ENCODE measurements at regions not wholly inside any gene's neighbourhood (a gene's known extent, or its start where the extent isn't known, plus 50 kb on each side); places are given as distances from the start of the nearest gene placed in this dataset.

DNA sequence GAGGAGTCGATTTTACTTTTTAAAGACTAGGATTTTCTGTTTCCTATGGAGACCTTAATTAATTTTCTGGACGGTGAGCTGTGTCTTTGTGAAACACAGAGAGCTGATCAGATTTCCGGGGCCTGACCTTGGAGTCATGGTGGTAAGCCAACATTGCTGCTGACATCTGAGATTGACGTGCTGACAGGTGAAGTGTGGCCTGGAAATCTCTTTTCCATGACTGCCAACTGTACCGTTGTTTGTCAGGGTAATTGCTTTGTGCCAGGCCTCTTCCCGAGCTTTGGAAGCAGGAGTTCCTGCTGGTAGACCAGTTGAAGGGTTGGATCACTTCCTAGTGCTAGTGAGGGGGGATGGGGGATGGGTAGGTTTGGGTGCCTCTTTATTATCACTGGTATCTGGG, 71.2 kb downstream of the ADRA2A start:
- Histone ChIP-seq H3K4me3 (ENCODE audit: low read length in 2 of 2) (no peak overlapping the region), H3K9me3 (ENCODE audit: control insufficient read depth in 1 of 2, low read length in 2 of 2) (no peaks in the 10 kb centered on the region), H3K4me1 (ENCODE audit: insufficient read depth, low read length) (peaks cover 10% of the 10 kb centered on the region), H3K27me3 (ENCODE audit: insufficient read depth, low read length) (no peaks in the 10 kb centered on the region), H3K27ac (ENCODE audit: low read depth, low read length) (no peak overlapping the region), H3K36me3 (ENCODE audit: insufficient read depth, low read length) (no peaks in the 10 kb centered on the region)
- Mint-ChIP-seq H3K4me1 (peaks cover 17 to 23% (median 20%) of the 10 kb centered on the region in 4 donors), H3K36me3 (no peaks in the 10 kb centered on the region), H3K9me3 (no peaks in the 10 kb centered on the region), H3K27ac (no peak overlapping the region), H3K4me3 (no peak overlapping the region), H3K27me3 (peaks cover 4 to 11% of the 10 kb centered on the region in 2 donors)
- intact Hi-C loops (cut with micrococcal nuclease), result no loop called here
- ChIA-PET POLR2A (ENCODE audit: partially characterized antibody) (no interaction called here), CTCF (ENCODE audit: partially characterized antibody) (no interaction called here)
- DNase-seq, result no peak

DNA sequence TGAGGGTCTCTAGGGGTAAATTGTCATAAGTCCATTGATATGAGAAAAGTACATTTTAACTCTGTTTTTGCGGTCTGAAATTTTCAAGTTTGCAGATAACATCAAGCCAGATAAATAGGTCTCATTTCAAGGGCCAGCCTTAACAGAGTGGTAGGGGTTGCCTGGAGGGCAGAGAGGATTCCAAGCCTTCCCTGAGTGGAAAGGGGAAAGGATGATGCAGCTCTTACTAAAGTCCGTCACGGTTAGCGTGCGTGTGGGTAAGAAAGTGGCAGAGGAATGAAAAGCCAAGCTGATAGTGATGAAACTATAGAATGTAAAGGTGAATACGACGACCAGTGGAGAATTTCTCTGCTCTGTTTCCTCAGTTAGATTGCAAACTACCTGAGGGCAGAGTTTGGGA, 71.6 kb downstream of the ADRA2A start:
- no peak for DNase-seq
- Histone ChIP-seq H3K36me3 (ENCODE audit: insufficient read depth, low read length) (no peaks in the 10 kb centered on the region), H3K4me3 (ENCODE audit: low read length in 2 of 2) (no peak overlapping the region), H3K4me1 (ENCODE audit: insufficient read depth, low read length) (peaks cover 10% of the 10 kb centered on the region), H3K27ac (ENCODE audit: low read depth, low read length) (no peak overlapping the region), H3K27me3 (ENCODE audit: insufficient read depth, low read length) (no peaks in the 10 kb centered on the region), H3K9me3 (ENCODE audit: control insufficient read depth in 1 of 2, low read length in 2 of 2) (no peaks in the 10 kb centered on the region)
- ChIA-PET CTCF (ENCODE audit: partially characterized antibody) (no interaction called here), POLR2A (ENCODE audit: partially characterized antibody) (no interaction called here)
- no peak overlapping the region for H3K27ac Mint-ChIP-seq
- peaks cover 4 to 10% of the 10 kb centered on the region in 2 donors for H3K27me3 Mint-ChIP-seq
- H3K36me3 Mint-ChIP-seq, result no peaks in the 10 kb centered on the region
- H3K4me3 Mint-ChIP-seq, result no peak overlapping the region
- H3K9me3 Mint-ChIP-seq, result no peaks in the 10 kb centered on the region
- intact Hi-C loops (cut with micrococcal nuclease), result no loop called here
- peaks cover 17 to 23% (median 20%) of the 10 kb centered on the region in 4 donors for H3K4me1 Mint-ChIP-seq

DNA sequence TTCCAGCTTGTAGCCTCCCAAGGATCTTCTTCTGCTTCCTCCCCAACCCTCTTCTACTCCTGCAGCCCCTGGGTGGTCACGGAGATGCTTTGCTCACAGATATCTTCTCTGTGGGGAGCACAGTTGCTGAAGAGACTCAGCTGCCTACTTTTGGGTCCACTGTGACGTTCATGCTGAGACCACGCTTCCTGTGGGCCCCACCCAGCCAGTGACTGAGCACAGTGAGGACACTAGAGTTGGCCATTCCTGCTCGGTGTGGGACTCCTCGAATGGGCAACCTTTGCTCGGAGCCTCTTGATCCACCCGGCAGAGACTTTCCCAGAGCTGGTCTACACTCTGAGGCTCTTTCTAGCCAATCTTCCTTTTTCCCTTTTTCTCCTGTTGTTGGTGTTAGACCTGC, 73.9 kb downstream of the ADRA2A start:
- DNase-seq, result no peak
- ChIA-PET POLR2A (ENCODE audit: partially characterized antibody) (no interaction called here), CTCF (ENCODE audit: partially characterized antibody) (no interaction called here)
- Mint-ChIP-seq H3K27ac (no peak overlapping the region), H3K4me3 (no peak overlapping the region), H3K9me3 (peaks cover 0 to 4% (median 0%) of the 10 kb centered on the region in 8 donors), H3K36me3 (no peaks in the 10 kb centered on the region), H3K27me3 (peaks cover 11 to 19% of the 10 kb centered on the region in 2 donors), H3K4me1 (peaks cover 15 to 21% (median 18%) of the 10 kb centered on the region in 4 donors)
- peaks cover 10% of the 10 kb centered on the region for H3K4me1 ChIP-seq (ENCODE audit: insufficient read depth, low read length)
- no peaks in the 10 kb centered on the region for H3K36me3 ChIP-seq (ENCODE audit: insufficient read depth, low read length)
- intact Hi-C loops (cut with micrococcal nuclease), result no loop called here
- H3K27ac ChIP-seq (ENCODE audit: low read depth, low read length), result no peak overlapping the region
- H3K27me3 ChIP-seq (ENCODE audit: insufficient read depth, low read length), result no peaks in the 10 kb centered on the region
- no peaks in the 10 kb centered on the region for H3K9me3 ChIP-seq (ENCODE audit: control insufficient read depth in 1 of 2, low read length in 2 of 2)
- no peak overlapping the region for H3K4me3 ChIP-seq (ENCODE audit: low read length in 2 of 2)

DNA sequence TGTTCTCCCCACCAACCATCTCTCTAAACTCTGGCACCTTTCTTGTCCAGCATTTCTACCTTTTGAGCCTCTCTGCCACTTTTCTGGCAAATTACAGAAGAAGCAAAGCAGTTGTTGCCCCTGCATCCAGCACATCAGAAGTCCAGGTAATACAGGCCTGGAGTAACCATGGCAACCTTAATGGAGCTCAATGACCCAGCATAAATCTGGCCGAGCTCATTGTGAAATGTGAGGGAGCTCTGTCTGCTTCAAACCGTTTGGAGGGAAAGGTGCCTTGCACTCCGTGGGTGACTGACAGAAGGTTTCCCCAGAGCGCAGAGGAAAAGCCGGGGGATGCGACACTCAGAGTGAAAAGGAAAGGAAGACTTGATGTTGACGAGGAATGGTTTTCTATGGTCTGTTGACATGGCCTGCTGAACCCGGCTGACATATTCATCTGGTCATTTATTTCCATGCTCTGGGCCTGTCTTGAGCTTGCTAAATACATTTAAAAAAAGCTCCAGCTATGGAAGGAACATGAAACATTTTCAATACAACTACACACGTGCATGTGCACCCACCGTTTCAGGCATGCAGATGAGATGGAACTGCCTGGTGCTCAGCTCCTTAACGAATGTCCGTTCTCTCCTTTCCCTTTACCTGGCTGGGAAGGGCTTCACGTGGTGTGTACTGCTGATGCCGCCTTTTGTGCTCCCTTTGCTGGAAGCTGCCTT, 74.9 kb downstream of the ADRA2A start:
- Mint-ChIP-seq H3K27ac (peak overlapping the region in 1 of 7 donors; percentile 23), H3K4me1 (peaks cover 5 to 11% (median 8%) of the 10 kb centered on the region in 4 donors), H3K36me3 (no peaks in the 10 kb centered on the region), H3K4me3 (no peak overlapping the region), H3K27me3 (peaks cover 19 to 25% of the 10 kb centered on the region in 2 donors), H3K9me3 (peaks cover 0 to 4% (median 0%) of the 10 kb centered on the region in 8 donors)
- Histone ChIP-seq H3K36me3 (ENCODE audit: insufficient read depth, low read length) (no peaks in the 10 kb centered on the region), H3K27me3 (ENCODE audit: insufficient read depth, low read length) (no peaks in the 10 kb centered on the region), H3K4me1 (ENCODE audit: insufficient read depth, low read length) (peaks cover 1% of the 10 kb centered on the region), H3K4me3 (ENCODE audit: low read length in 2 of 2) (no peak overlapping the region), H3K27ac (ENCODE audit: low read depth, low read length) (no peak overlapping the region), H3K9me3 (ENCODE audit: control insufficient read depth in 1 of 2, low read length in 2 of 2) (no peaks in the 10 kb centered on the region)
- intact Hi-C loops (cut with micrococcal nuclease), result no loop called here
- POLR2A ChIA-PET (ENCODE audit: partially characterized antibody), result no interaction called here
- no peak for DNase-seq
- CTCF ChIA-PET (ENCODE audit: partially characterized antibody), result no interaction called here

DNA sequence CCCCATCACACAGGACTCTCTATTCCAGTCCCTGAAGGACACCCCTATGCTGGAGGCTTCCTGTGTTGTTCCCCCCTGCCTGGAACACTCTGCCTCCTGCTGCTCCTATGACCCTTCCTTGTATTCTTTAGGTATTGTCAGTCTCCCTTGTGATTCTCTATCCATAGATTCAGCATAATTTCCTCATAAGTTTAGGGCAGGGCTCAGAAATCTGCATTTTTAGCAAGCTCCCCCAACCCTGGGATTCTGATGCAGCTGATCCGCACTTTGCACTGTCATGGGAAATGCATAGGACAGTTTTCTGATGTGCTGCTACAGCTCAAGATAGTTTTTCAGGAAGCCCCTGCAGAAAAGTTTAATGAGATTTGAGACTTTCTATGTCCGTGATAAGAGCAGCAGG, 79.9 kb downstream of the ADRA2A start:
- Histone ChIP-seq H3K27ac (ENCODE audit: low read depth, low read length) (no peak overlapping the region), H3K27me3 (ENCODE audit: insufficient read depth, low read length) (no peaks in the 10 kb centered on the region), H3K36me3 (ENCODE audit: insufficient read depth, low read length) (no peaks in the 10 kb centered on the region), H3K4me3 (ENCODE audit: low read length in 2 of 2) (no peak overlapping the region), H3K4me1 (ENCODE audit: insufficient read depth, low read length) (no peaks in the 10 kb centered on the region), H3K9me3 (ENCODE audit: control insufficient read depth in 1 of 2, low read length in 2 of 2) (no peaks in the 10 kb centered on the region)
- Mint-ChIP-seq H3K9me3 (peaks cover 0 to 4% (median 0%) of the 10 kb centered on the region in 8 donors), H3K4me3 (no peak overlapping the region), H3K4me1 (no peaks in the 10 kb centered on the region), H3K36me3 (no peaks in the 10 kb centered on the region), H3K27me3 (peaks cover 33 to 34% of the 10 kb centered on the region in 2 donors), H3K27ac (no peak overlapping the region)
- POLR2A ChIA-PET (ENCODE audit: partially characterized antibody), result no interaction called here
- DNase-seq, result no peak
- intact Hi-C loops (cut with micrococcal nuclease), result no loop called here
- CTCF ChIA-PET (ENCODE audit: partially characterized antibody), result no interaction called here

DNA sequence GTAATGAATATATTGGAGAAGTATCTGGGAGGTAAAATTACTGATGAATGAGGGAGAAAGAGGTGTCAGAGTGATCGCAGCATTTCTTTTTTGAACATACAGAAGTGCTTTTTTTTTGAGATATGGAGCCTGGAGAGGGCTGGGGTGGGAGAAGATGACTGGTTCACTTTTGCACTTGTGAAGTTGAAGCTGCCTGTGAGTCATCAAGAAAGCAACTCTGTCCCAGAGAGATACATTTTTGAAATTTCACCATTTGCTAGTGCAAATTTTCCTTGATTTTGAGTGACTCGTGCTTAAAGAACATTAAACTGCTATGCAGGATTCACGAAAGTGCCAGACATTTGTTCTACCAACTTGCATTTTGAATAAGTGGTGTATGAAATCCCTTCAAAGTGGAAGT, 81.8 kb downstream of the ADRA2A start:
- Mint-ChIP-seq H3K27ac (no peak overlapping the region), H3K9me3 (peaks cover 0 to 4% (median 0%) of the 10 kb centered on the region in 8 donors), H3K4me1 (no peaks in the 10 kb centered on the region), H3K27me3 (peaks cover 34 to 35% of the 10 kb centered on the region in 2 donors), H3K36me3 (no peaks in the 10 kb centered on the region), H3K4me3 (no peak overlapping the region)
- ChIA-PET POLR2A (ENCODE audit: partially characterized antibody) (no interaction called here), CTCF (ENCODE audit: partially characterized antibody) (no interaction called here)
- intact Hi-C loops (cut with micrococcal nuclease), result no loop called here
- no peaks in the 10 kb centered on the region for H3K27me3 ChIP-seq (ENCODE audit: insufficient read depth, low read length)
- no peak for DNase-seq
- H3K4me1 ChIP-seq (ENCODE audit: insufficient read depth, low read length), result no peaks in the 10 kb centered on the region
- H3K9me3 ChIP-seq (ENCODE audit: control insufficient read depth in 1 of 2, low read length in 2 of 2), result no peaks in the 10 kb centered on the region
- no peak overlapping the region for H3K4me3 ChIP-seq (ENCODE audit: low read length in 2 of 2)
- no peak overlapping the region for H3K27ac ChIP-seq (ENCODE audit: low read depth, low read length)
- no peaks in the 10 kb centered on the region for H3K36me3 ChIP-seq (ENCODE audit: insufficient read depth, low read length)

DNA sequence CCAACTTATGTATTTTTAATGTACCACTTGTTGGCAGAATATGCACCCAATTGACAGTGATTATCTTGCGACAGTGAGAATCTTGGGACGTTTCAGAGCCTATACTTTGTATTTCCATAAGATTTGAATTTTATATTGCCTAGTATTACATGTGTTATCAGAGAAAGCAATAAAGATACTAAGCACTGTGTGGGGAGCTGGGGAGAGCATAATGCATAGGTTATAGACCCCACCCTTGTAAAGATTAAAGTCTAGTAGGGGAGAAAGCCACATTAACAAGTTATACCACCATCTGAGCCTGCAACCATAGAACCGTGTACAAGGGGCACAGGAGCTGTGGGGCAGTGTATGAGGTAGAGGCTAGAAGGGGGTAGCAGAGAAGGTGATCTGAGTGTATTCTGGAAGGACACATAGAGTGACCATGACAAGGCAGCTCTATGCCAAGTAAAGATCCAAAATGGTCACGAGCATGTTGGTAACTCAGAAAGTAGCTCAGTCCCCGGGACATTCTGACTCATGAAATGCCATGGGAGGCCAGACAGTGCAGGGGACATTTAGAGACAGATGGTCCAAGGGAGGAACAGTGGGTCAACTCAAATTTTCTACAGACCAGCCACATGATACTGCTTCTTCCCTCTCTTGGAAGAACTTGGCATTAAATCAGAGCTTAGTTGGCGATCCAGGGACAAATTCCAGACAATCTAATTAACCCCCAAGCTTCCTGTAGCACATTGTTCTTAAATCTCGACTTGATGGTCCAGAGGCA, 84.5 kb downstream of the ADRA2A start:
- Histone ChIP-seq H3K27ac (ENCODE audit: low read depth, low read length) (no peak overlapping the region), H3K27me3 (ENCODE audit: insufficient read depth, low read length) (no peaks in the 10 kb centered on the region), H3K36me3 (ENCODE audit: insufficient read depth, low read length) (no peaks in the 10 kb centered on the region), H3K4me3 (ENCODE audit: low read length in 2 of 2) (no peak overlapping the region), H3K4me1 (ENCODE audit: insufficient read depth, low read length) (no peaks in the 10 kb centered on the region), H3K9me3 (ENCODE audit: control insufficient read depth in 1 of 2, low read length in 2 of 2) (no peaks in the 10 kb centered on the region)
- DNase-seq, result no peak
- Mint-ChIP-seq H3K36me3 (no peaks in the 10 kb centered on the region), H3K4me1 (no peaks in the 10 kb centered on the region), H3K27me3 (peaks cover 24 to 25% of the 10 kb centered on the region in 2 donors), H3K27ac (no peak overlapping the region), H3K4me3 (no peak overlapping the region), H3K9me3 (peaks cover 0 to 5% (median 0%) of the 10 kb centered on the region in 8 donors)
- ChIA-PET POLR2A (ENCODE audit: partially characterized antibody) (no interaction called here), CTCF (ENCODE audit: partially characterized antibody) (no interaction called here)
- intact Hi-C loops (cut with micrococcal nuclease), result no loop called here
